T47D (cell line): ENCODE measurements at regions not wholly inside any gene's neighbourhood (a gene's known extent, or its start where the extent isn't known, plus 50 kb on each side); places are given as distances from the start of the nearest gene placed in this dataset.

Experiments used
- DNase-seq, 2 experiments: peaks; one replicate each; pipeline versions ENCODE4 v3.0.0 to v3.0.0-alpha.2; 2011 to 2012; ENCODE audit warnings: low read depth in 1 of 2, low spot score in 1 of 2
- JUND ChIP-seq: IDR thresholded peaks from 2 replicates; pipeline ENCODE4 v1.6.1; 2012; ENCODE audit warnings: low read depth
- in situ Hi-C: cut with HindIII; loops from 2 replicates; pipeline ENCODE4 v1.10.0; 2016; ENCODE audit warnings: low sequenced_read_pairs, low pct_unique_long_range_greater_than_20kb

- no peak for TF ChIP-seq JUND
- peak in 1 of 2 experiments; percentile 49 for DNase-seq
- in situ Hi-C loops, result no loop called here
These were observed 569.2 kb downstream of the ZBBX start for GRCh38 chr3:166810741-166811445.

GRCh38 chr3:166809520-166809919 is 570.6 kb downstream of the ZBBX start:
- in situ Hi-C loops, result no loop called here
- no peak for TF ChIP-seq JUND
- no peak for DNase-seq

DNA sequence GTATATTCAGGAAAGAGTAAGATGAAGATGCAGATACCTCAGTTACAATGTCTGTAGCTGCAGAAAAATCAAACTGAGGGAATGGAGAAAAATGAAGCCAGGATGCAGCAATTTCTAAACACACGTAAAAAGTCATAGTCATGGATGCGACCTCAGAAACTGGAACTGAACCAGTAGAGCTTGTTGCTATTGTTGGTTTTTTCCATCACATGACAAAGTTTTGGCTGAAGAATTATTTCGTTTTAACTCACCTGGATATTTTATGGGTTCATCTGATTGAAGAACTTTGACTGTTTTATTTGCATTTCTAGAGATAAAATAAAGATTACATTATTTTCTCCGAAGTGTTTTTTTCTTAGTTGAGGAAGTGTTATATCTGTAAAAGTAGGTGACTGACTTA is 591.2 kb downstream of the ZBBX start:
- TF ChIP-seq JUND, result no peak
- in situ Hi-C loops, result no loop called here

DNA sequence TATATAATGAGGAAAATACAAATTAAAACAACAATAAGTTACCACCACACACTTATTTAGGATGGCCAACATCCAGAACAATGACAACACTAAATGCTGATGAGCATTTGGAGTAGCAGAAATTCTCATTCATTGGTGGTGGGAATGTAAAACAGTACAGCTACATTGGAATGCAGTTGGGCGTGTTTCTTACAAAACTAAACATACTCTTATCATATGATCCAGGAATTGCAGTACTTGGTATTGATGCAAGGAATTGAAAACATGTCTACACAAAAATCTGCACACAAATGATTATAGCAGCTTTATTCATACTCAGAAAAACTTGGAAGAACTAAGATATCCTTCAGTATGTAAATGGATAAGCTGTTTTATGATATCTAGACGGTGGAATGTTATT is 594.2 kb downstream of the ZBBX start:
- in situ Hi-C loops, result no loop called here
- no peak for TF ChIP-seq JUND
- DNase-seq, result peak; percentile 11 to 90

More for the DNA sequence above, 591.2 kb downstream of the ZBBX start:
- peak; percentile 19 to 79 for DNase-seq

DNA sequence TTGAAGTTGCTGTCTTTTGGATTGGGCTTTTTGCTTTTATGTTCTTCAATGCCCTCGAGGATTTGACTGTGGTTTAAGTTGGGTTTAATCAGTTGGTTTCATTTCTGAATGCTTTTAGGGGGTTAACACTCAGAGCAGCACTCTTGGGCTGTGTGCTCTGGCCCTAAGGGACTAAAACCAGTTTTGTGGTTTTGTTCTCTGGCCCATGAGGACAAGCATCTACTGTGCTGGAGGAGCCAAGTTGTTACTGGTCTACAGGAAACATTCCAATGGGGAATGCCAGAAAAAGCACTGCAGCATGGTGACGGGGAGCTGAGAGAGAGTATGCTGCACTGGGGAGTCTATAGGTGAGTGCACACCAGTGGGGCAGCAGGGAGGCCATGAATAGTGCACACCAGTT is 596.9 kb downstream of the ZBBX start:
- no peak for TF ChIP-seq JUND
- in situ Hi-C loops, result no loop called here
- DNase-seq, result peak in 1 of 2 experiments; percentile 76

DNA sequence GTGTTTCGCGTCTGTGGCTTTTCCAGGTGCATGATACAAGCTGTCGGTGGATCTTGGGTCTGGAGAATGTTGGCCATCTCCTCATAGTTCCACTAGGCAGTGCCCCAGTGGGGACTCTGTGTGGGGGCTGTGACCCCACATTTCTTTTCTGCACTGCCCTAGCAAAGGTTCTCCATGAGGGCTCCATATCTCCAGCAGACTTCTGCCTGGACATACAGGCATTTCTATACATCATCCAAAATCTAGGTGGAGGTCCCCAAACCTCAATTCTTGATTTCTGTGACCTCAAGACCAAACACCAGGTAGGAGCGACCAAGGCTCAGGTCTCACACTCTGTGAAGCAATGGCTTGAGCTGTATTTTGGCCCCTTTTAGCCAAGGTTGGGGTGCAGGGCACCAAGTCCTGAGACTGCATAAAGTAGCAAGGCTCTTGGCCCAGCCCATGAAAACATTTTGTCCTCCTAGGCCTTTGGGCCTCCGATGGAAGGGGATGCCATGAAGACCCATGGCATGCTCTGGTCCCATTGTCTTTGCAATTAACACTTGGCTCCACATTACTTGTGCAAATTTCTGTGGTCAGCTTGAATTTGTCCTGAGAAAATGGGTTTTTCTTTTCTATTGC is 615.3 kb downstream of the ZBBX start:
- no peak for DNase-seq
- in situ Hi-C loops, result no loop called here
- no peak for TF ChIP-seq JUND

DNA sequence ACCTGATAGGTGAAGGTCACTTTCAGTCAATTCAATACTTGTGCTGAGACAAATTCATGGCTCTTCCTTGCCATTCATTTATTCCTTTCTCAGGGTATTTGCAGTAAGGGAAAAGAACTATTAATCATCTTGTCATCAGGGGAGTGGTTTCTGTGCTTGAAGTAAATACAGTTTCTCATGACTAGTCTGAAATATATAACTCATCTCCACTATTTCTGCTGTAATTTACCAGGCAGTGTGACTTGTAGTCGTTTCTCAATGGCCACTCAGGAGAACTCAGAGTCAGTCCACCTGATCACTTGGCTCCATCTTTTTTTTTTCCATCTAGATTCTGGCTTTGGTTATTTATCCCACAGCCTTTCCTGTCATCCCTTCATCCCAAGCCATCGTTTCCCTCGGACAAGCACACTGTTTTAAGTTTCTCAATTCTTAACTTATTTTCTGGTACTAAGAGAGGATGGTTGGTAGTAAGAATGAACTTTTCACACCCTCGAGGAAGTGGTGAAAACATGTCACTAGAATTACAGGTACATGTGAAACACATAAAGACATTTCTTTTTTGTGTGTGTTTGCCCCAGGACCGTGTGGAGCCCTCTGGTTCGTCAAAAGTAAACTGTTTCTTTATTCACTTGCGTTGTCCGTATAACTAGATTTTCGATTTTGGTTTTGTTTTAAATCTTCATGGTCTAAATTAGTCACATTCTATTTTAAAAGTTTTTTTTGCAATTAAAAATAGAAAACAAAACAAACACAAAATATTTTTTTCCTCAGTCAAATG is 620.2 kb downstream of the ZBBX start:
- in situ Hi-C loops, result no loop called here
- no peak for DNase-seq
- no peak for TF ChIP-seq JUND

- DNase-seq, result no peak
- TF ChIP-seq JUND, result no peak
- in situ Hi-C loops, result no loop called here
These were observed 627.9 kb downstream of the ZBBX start for GRCh38 chr3:166752214-166752613.

- no peak for DNase-seq
- in situ Hi-C loops, result no loop called here
- no peak for TF ChIP-seq JUND
These were observed 636.5 kb downstream of the ZBBX start for GRCh38 chr3:166743481-166744134.

- in situ Hi-C loops, result no loop called here
- no peak for TF ChIP-seq JUND
- peak; percentile 26 to 83 for DNase-seq
These were observed 645.4 kb downstream of the ZBBX start for GRCh38 chr3:166734734-166735133.

DNA sequence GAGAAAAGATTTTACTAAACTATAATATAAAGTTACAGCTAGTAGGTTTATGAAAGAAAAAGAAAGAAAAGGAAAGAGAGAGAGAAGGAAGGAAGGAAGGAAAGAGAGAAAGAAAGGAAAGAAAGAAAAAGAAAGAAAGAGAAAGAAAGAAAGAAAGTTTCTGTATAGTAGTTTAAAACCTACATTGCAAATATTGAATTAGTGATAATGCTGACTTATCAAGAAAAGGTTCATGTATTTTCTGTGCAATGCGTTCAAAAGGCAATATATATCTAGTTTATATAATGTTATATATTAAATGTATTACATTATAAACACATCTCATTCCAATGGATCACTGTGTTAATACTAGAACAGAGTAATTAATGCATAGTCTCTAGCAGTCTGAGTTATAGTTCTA is 648.4 kb downstream of the ZBBX start:
- in situ Hi-C loops, result no loop called here
- TF ChIP-seq JUND, result no peak
- no peak for DNase-seq

DNA sequence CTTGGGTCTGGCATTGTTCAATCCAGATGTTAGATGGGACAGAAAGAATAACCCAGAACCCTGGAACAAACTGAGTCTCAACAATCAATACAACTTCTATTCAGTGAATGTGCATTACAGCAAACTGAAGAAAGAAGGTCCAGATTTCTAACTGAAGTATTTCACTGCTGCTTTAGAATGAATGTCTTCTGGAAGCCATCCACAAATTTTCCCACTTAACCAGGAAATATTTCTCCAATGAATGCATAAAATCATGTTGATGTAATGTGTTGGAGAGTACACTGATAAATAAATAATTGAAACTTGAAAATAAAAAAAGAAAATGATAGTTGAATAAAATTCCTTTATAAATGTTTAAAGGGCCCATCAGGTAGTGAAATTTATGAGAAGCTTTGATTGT is 658.6 kb downstream of the ZBBX start:
- DNase-seq, result no peak
- in situ Hi-C loops, result no loop called here
- no peak for TF ChIP-seq JUND
